Upper lobe of left lung (tissue), 6 donors: ENCODE measurements at regions not wholly inside any gene's neighbourhood (a gene's known extent, or its start where the extent isn't known, plus 50 kb on each side); places are given as distances from the start of the nearest gene placed in this dataset.
A peak's percentile ranks its signal among the peaks of the same experiment; 100 is the strongest.

Experiments used
- ATAC-seq, 2 donors: fragments of 200-7000 bp; cut with Tn5 transposase; one replicate each; pipeline ENCODE4 v1.9.1; 2022; ENCODE audit warnings: mild to moderate bottlenecking in 2 of 2, moderate library complexity in 2 of 2; ENCODE audit not compliant: low FRiP score in 2 of 2
- DNase-seq, 2 donors: peaks; one replicate each; pipeline ENCODE4 v3.0.0-alpha.2; 2019 to 2020
- H3K27ac ChIP-seq, 4 donors: fragments of 200-600 bp; sonication (generic); one replicate each; pipeline ENCODE4 v1.5.1; 2016 to 2019
- H3K27me3 ChIP-seq, 4 donors: fragments of 200-600 bp; sonication (generic); one replicate each; pipeline ENCODE4 v1.5.1; 2017 to 2019
- H3K36me3 ChIP-seq, 4 donors: fragments of 200-600 bp; sonication (generic); one replicate each; pipeline ENCODE4 v1.5.1; 2016 to 2019
- H3K4me1 ChIP-seq, 4 donors: fragments of 200-600 bp; sonication (generic); one replicate each; pipeline ENCODE4 v1.5.1; 2018 to 2019
- H3K4me3 ChIP-seq, 4 donors: fragments of 200-600 bp; sonication (generic); one replicate each; pipeline ENCODE4 v1.5.1; 2017 to 2019; ENCODE audit warnings: mild to moderate bottlenecking in 2 of 4, moderate library complexity in 1 of 4
- H3K9me3 ChIP-seq, 4 donors: fragments of 200-600 bp; sonication (generic); one replicate each; pipeline ENCODE4 v1.5.1; 2018 to 2019
- EP300 ChIP-seq, 4 donors: sonication (generic); formaldehyde crosslinking; IDR thresholded peaks; one replicate each; pipeline ENCODE4 v1.5.1; 2017; ENCODE audit warnings: antibody characterized with exemption in 4 of 4, control low read depth in 2 of 4
- POLR2A ChIP-seq, 4 donors: fragments of 450-650 bp; IDR thresholded peaks; one replicate each; pipeline ENCODE4 v1.5.1; 2016 to 2017; ENCODE audit warnings: antibody characterized with exemption in 4 of 4, mild to moderate bottlenecking in 2 of 4
- POLR2AphosphoS5 ChIP-seq, 2 donors: sonication (generic); formaldehyde crosslinking; IDR thresholded peaks; one replicate each; pipeline ENCODE4 v1.5.1; 2017; ENCODE audit warnings: antibody characterized with exemption in 2 of 2
- WGBS, 2 donors: methylation state at CpG; one replicate each; pipeline ENCODE4 v1.1.5; 2017 to 2018; 5-methylcytosine and 5-hydroxymethylcytosine counted together
- TF ChIP-seq, protein P1 (sequence below), 6 experiments: fragments of 450-650 bp in 4 of 6; fragments of 200-600 bp in 2 of 6; sonication (generic) in 2 of 6; IDR thresholded peaks; one replicate each; pipeline ENCODE4 v1.5.1; 2016 to 2019; ENCODE audit warnings: antibody characterized with exemption in 6 of 6
- donor health status: DM: no; HTN: no; CAD: no; lungs with moderate emphysema.
- donor health status: DM: no; HTN: yes; CAD: no; lungs with severe emphysema.

DNA sequence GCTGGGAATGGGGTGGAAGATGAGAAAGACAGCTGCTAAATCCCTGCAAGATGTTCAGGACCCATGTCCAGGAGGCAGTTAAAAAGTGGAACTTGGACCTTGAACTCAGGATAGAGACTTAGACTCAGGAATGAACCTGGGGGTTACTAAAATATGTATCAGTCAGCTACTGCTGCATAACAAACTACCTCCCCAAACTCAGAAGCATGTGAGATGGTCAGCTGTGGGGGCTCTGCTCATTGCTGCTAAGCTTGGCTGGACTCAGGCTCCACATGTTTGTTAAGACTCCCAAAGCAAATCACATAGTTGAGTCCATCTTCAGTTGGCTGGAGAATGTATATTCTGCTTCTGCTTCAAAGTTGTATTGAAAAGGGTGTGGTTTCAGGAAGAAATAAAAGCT is 61.4 kb upstream of the COPS8 start:
- ATAC-seq (no peak), DNase-seq (no peak)
- TF ChIP-seq, protein P1, sequence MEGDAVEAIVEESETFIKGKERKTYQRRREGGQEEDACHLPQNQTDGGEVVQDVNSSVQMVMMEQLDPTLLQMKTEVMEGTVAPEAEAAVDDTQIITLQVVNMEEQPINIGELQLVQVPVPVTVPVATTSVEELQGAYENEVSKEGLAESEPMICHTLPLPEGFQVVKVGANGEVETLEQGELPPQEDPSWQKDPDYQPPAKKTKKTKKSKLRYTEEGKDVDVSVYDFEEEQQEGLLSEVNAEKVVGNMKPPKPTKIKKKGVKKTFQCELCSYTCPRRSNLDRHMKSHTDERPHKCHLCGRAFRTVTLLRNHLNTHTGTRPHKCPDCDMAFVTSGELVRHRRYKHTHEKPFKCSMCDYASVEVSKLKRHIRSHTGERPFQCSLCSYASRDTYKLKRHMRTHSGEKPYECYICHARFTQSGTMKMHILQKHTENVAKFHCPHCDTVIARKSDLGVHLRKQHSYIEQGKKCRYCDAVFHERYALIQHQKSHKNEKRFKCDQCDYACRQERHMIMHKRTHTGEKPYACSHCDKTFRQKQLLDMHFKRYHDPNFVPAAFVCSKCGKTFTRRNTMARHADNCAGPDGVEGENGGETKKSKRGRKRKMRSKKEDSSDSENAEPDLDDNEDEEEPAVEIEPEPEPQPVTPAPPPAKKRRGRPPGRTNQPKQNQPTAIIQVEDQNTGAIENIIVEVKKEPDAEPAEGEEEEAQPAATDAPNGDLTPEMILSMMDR (IDR thresholded peaks at IDR 0.05): no peak
- TF ChIP-seq POLR2A (IDR thresholded peaks at IDR 0.05): no peak
- TF ChIP-seq POLR2AphosphoS5 (IDR thresholded peaks at IDR 0.05): no peak
- TF ChIP-seq EP300 (IDR thresholded peaks at IDR 0.05): no peak
- no peak overlapping the region for H3K27ac ChIP-seq
- H3K36me3 ChIP-seq: no peaks in the 10 kb centered on the region
- H3K9me3 ChIP-seq: peaks cover 0 to 5% (median 0%) of the 10 kb centered on the region in 4 donors
- no peak overlapping the region for H3K4me3 ChIP-seq
- H3K27me3 ChIP-seq: no peaks in the 10 kb centered on the region
- peaks cover 0 to 4% (median 3%) of the 10 kb centered on the region in 4 donors for H3K4me1 ChIP-seq

DNA sequence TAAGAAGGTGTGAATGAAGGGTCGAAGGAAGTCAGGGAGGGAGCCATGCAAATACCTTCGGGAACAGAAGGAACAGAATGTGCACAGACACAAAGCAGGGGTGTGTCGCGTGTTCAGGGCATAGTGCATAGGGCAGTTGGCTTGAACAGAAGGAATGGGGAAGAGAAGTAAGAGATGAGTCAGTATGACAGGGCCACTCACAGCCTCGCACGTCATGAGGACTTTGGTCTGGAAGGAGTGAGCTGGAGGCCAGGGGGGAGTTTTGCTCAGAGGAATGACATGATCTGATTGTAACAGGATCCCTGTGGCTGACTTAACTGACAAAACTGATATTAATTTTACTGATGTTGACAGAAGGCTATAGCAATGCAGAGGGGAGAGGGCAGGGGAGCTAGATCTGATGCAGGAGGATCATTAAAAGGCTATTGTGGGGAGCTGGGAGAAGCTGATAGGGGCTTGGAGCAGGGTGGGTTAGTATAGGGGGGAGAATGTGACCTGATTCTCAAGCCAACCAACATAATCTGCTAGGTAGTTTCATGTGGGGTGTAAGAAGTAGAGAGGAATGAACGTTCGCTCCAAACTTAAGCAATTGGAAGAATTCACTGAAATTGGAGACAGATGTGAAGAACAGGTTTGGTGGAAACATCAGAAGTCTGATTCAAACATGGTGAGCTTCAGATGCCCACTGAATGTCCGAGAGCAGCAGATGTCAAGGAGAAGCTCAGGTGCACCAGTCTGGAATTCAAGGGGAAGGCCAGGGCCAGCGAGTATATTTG is 60.4 kb upstream of the COPS8 start:
- WGBS, 2 donors: 88 to 90% methylated on average over 10 of the region's 10 CpGs
- ATAC-seq (peak; percentile 36 to 90), DNase-seq (peak in 1 of 2 donors; percentile 57)
- Histone ChIP-seq H3K36me3 (no peaks in the 10 kb centered on the region), H3K27me3 (no peaks in the 10 kb centered on the region), H3K4me3 (no peak overlapping the region), H3K9me3 (peaks cover 0 to 5% (median 0%) of the 10 kb centered on the region in 4 donors), H3K4me1 (peaks cover 0 to 4% (median 3%) of the 10 kb centered on the region in 4 donors), H3K27ac (no peak overlapping the region)
- peak in 3 of 4 donors; percentile 47 to 76 (median 49) for TF ChIP-seq EP300 (IDR thresholded peaks at IDR 0.05)
- TF ChIP-seq POLR2A (IDR thresholded peaks at IDR 0.05): peak in 1 of 4 donors; percentile 36
- TF ChIP-seq POLR2AphosphoS5 (IDR thresholded peaks at IDR 0.05): peak; percentile 25 to 78
- TF ChIP-seq, protein P1 (IDR thresholded peaks at IDR 0.05): no peak

DNA sequence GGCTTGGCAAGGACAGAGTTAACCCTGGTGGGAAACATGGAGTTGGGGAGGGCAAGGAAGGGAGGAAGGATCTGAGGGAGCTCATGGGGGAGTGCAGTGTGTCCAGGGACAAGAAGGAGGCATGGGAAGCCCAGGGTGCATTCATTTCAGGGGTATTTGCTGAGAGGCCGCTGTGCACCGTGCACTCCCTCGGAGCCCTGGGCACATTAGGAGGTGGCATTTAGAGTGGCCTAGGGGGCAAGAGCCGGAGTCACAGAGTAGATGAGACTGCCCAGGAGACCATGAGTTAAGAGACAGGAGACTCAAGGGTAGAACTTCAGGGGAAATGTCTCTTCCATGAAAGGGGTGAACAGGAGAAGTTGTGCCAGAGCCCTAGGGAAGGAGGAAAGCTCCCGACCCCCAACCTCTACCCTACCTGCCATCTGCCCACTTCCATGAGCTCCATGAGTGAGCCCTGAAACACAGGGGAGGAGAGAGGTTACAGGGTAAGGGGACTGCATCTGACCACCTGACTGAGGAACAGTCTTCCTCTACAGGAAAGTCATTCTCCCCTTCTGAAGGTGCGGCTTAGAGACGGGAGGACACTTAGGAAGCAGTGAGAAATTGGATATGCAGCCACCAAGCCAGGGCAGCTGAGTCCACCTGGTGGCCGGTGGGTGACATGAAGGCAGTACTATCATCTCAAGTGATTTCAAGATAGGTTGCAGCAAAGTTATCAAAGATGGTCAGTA is 58.5 kb upstream of the COPS8 start:
- Histone ChIP-seq H3K4me1 (peaks cover 0 to 4% (median 3%) of the 10 kb centered on the region in 4 donors), H3K27ac (no peak overlapping the region), H3K36me3 (no peaks in the 10 kb centered on the region), H3K9me3 (peaks cover 0 to 5% (median 0%) of the 10 kb centered on the region in 4 donors), H3K4me3 (no peak overlapping the region), H3K27me3 (no peaks in the 10 kb centered on the region)
- TF ChIP-seq EP300 (IDR thresholded peaks at IDR 0.05) (no peak), POLR2AphosphoS5 (IDR thresholded peaks at IDR 0.05) (peak in 1 of 2 donors; percentile 32), POLR2A (IDR thresholded peaks at IDR 0.05) (no peak)
- TF ChIP-seq, protein P1 (IDR thresholded peaks at IDR 0.05): peak; percentile 63 to 94 (median 88)
- DNase-seq (peak in 1 of 2 donors; percentile 82), ATAC-seq (peak; percentile 76 to 84)
- 52 to 56% methylated on average over 8 of the region's 8 CpGs for WGBS, 2 donors

DNA sequence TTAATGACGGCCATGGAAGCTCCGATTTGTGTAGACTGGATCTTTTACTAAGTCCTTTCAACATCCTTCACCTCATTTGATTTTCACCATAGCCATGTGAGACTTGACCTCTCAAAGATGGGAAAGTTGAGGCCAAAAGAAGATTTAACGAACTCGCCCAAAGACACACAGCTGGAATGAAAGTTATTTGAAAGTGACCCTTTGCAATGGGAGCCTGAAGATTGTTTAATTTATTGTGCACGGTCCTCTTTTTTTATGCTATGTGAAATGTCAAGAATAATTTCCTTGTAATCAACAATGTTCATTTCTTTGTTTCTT is 58.0 kb upstream of the COPS8 start:
- no peak overlapping the region for H3K4me3 ChIP-seq
- no peaks in the 10 kb centered on the region for H3K36me3 ChIP-seq
- peaks cover 0 to 4% (median 3%) of the 10 kb centered on the region in 4 donors for H3K4me1 ChIP-seq
- ATAC-seq (no peak), DNase-seq (no peak)
- H3K9me3 ChIP-seq: peaks cover 0 to 5% (median 0%) of the 10 kb centered on the region in 4 donors
- no peak overlapping the region for H3K27ac ChIP-seq
- 58% methylated on average over 5 of the region's 5 CpGs for WGBS, 2 donors
- TF ChIP-seq POLR2A (IDR thresholded peaks at IDR 0.05) (no peak), POLR2AphosphoS5 (IDR thresholded peaks at IDR 0.05) (no peak), EP300 (IDR thresholded peaks at IDR 0.05) (no peak)
- TF ChIP-seq, protein P1 (IDR thresholded peaks at IDR 0.05): peak in 1 of 6 experiments; percentile 6
- H3K27me3 ChIP-seq: no peaks in the 10 kb centered on the region
